ENCODE measurements at regions not wholly inside any gene's neighbourhood (a gene's known extent, or its start where the extent isn't known, plus 50 kb on each side); places are given as distances from the start of the nearest gene placed in this dataset.
A peak's percentile ranks its signal among the peaks of the same experiment; 100 is the strongest.

DNA sequence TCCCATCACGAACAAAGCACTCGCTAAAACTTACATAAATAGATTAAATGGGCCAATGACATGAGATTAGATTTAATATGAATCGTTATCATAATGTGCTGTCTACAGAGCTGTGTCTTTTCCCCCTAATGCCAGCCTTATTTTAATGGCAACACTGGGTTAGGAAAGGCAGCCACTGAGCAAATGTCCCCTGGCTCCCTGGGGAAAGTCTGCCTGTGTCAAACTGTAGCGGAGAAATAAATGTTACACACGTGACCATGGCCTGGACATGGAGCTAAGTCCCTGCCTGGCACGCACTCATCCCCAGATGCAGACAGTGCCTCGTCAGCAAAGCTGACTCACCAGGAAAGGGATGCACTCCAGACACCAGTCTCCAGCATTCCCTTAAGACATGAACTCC, 61.3 kb upstream of the SDK2 start:
- in situ Hi-C loops (cut with MboI), result loop anchor here (10.0 kb wide), 1 partner anchor 271 kb away; no protein-coding TSS in a partner anchor
- no peak for ATAC-seq
- H3K4me3 ChIP-seq, result no peak overlapping the region
- no peaks in the 10 kb centered on the region for H3K36me3 ChIP-seq (ENCODE audit: control insufficient read depth, insufficient read depth, low read length)
- peaks cover 2% of the 10 kb centered on the region for H3K9me1 ChIP-seq (ENCODE audit: control insufficient read depth, insufficient read depth, low read length)
- no peak overlapping the region for H3K4me2 ChIP-seq (ENCODE audit: insufficient read depth, low read length)
- no peaks in the 10 kb centered on the region for H3K79me2 ChIP-seq (ENCODE audit: control insufficient read depth, insufficient read depth, low read length)
- ChIA-PET POLR2A (interaction anchor here (0.6 to 0.7 kb wide), 2 partner anchors 50 to 132 kb away, joined by 3 read pairs; no protein-coding TSS in a partner anchor), CTCF (ENCODE audit: low intra/inter-chr PET ratio) (interaction anchor here (0.6 kb wide), 1 partner anchor 301 kb away, joined by 3 read pairs; no protein-coding TSS in a partner anchor)
- intact Hi-C loops (cut with micrococcal nuclease), result loop anchor here (10.0 kb wide), 1 partner anchor 111 kb away; no protein-coding TSS in a partner anchor
- H2AFZ ChIP-seq (ENCODE audit: low read depth, low read length), result no peak overlapping the region
- H4K20me1 ChIP-seq (replicated peaks; ENCODE audit: control insufficient read depth, insufficient read depth, low read length), result peaks cover 10% of the 10 kb centered on the region; the same call in 1 of the 2 replicates
- peaks cover 2 to 28% of the 10 kb centered on the region in 2 experiments; a peak in 3 of 5 replicates for H3K27me3 ChIP-seq (ENCODE audit: control insufficient read depth in 2 of 2, insufficient read depth in 2 of 2, low read length in 2 of 2)
- no peak for FAIRE-seq
- 0% methylated on average over 7 of the region's 7 CpGs for WGBS (ENCODE audit: insufficient coverage, low coverage, missing lambda C conversion rate)
- no peaks in the 10 kb centered on the region for H3K9me3 ChIP-seq (replicated peaks; ENCODE audit: control insufficient read depth, insufficient read depth, low read depth, low read length)
- DNase-seq (ENCODE audit: extremely low read depth in 1 of 4, low spot score in 3 of 4), result no peak
- no TSS peak for BruUV-seq (replicated peaks)
- H3K27ac ChIP-seq (ENCODE audit: extremely low read depth, low read depth, low read length), result no peak overlapping the region
- TF ChIP-seq C11orf30 (IDR thresholded peaks at IDR 0.05; ENCODE audit: low read depth), result 0 out of 2 replicates have a peak, but pooled peaks have one; percentile 10
- TF ChIP-seq SMARCB1 (IDR thresholded peaks at IDR 0.05; ENCODE audit: insufficient read length, low read depth), result no peak
- H3K4me1 ChIP-seq (replicated peaks in 1 of 2; ENCODE audit: control insufficient read depth in 2 of 2, insufficient read depth in 2 of 2, low read length in 2 of 2), result no peaks in the 10 kb centered on the region
- H3K9ac ChIP-seq (ENCODE audit: insufficient read depth in 1 of 2, low read depth in 2 of 2, low read length in 2 of 2), result no peak overlapping the region

DNA sequence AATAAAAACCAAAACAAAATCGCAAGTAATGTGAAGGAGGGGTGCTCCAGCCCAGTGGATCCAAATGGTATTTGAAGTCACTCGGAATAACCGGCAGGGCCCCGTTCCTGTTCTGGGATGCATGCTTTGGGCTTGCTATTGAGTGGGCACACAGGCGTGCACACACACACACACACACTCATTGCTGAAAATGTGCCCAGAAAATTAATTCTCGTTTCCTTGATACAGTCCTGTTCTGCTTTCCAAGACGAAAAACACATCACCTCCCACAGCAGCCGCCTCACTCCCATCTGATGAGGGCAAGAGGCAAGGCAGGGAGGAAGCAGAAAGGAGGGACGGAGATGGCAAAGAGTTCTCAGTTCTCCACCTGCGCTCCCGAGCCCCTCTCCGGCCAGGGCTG, 62.2 kb upstream of the SDK2 start:
- WGBS (ENCODE audit: insufficient coverage, low coverage, missing lambda C conversion rate), result under 1% methylated on average over 11 of the region's 12 CpGs
- Histone ChIP-seq H3K9ac (ENCODE audit: insufficient read depth in 1 of 2, low read depth in 2 of 2, low read length in 2 of 2) (no peak overlapping the region), H3K9me1 (ENCODE audit: control insufficient read depth, insufficient read depth, low read length) (peaks cover 2% of the 10 kb centered on the region), H4K20me1 (replicated peaks; ENCODE audit: control insufficient read depth, insufficient read depth, low read length) (peaks cover 10% of the 10 kb centered on the region; the same call in 1 of the 2 replicates), H3K4me3 (no peak overlapping the region), H3K4me2 (ENCODE audit: insufficient read depth, low read length) (no peak overlapping the region), H3K27me3 (ENCODE audit: control insufficient read depth in 2 of 2, insufficient read depth in 2 of 2, low read length in 2 of 2) (peaks cover 2 to 33% of the 10 kb centered on the region in 2 experiments; a peak in 3 of 5 replicates), H3K9me3 (replicated peaks; ENCODE audit: control insufficient read depth, insufficient read depth, low read depth, low read length) (no peaks in the 10 kb centered on the region), H3K27ac (ENCODE audit: extremely low read depth, low read depth, low read length) (no peak overlapping the region), H3K79me2 (ENCODE audit: control insufficient read depth, insufficient read depth, low read length) (no peaks in the 10 kb centered on the region), H3K36me3 (ENCODE audit: control insufficient read depth, insufficient read depth, low read length) (no peaks in the 10 kb centered on the region), H2AFZ (ENCODE audit: low read depth, low read length) (no peak overlapping the region), H3K4me1 (replicated peaks in 1 of 2; ENCODE audit: control insufficient read depth in 2 of 2, insufficient read depth in 2 of 2, low read length in 2 of 2) (no peaks in the 10 kb centered on the region)
- FAIRE-seq, result no peak
- no TSS peak for BruUV-seq (replicated peaks)
- CTCF ChIA-PET (ENCODE audit: low intra/inter-chr PET ratio), result interaction anchor here (0.6 kb wide), 2 partner anchors 297 to 300 kb away, joined by 3 read pairs; no protein-coding TSS in a partner anchor
- TF ChIP-seq PTRF (tag; IDR thresholded peaks at IDR 0.05) (no peak), CREBBP (IDR thresholded peaks at IDR 0.05; ENCODE audit: low read depth, low read length) (no peak), ZNF143 (CRISPR knock-in tag; IDR thresholded peaks at IDR 0.05) (no peak), GABPB1 (CRISPR knock-in tag; IDR thresholded peaks at IDR 0.05) (no peak), ZNF253 (CRISPR knock-in tag; conservative IDR thresholded peaks at IDR 0.05) (no peak), RFX5 (IDR thresholded peaks at IDR 0.05; ENCODE audit: low read depth, low read length) (no peak), ZNF584 (CRISPR knock-in tag; IDR thresholded peaks at IDR 0.05; ENCODE audit: low read depth) (no peak), GTF2A2 (tag; IDR thresholded peaks at IDR 0.05) (no peak), TAL1 (IDR thresholded peaks at IDR 0.05) (no peak)
- TF ChIP-seq, protein P1, sequence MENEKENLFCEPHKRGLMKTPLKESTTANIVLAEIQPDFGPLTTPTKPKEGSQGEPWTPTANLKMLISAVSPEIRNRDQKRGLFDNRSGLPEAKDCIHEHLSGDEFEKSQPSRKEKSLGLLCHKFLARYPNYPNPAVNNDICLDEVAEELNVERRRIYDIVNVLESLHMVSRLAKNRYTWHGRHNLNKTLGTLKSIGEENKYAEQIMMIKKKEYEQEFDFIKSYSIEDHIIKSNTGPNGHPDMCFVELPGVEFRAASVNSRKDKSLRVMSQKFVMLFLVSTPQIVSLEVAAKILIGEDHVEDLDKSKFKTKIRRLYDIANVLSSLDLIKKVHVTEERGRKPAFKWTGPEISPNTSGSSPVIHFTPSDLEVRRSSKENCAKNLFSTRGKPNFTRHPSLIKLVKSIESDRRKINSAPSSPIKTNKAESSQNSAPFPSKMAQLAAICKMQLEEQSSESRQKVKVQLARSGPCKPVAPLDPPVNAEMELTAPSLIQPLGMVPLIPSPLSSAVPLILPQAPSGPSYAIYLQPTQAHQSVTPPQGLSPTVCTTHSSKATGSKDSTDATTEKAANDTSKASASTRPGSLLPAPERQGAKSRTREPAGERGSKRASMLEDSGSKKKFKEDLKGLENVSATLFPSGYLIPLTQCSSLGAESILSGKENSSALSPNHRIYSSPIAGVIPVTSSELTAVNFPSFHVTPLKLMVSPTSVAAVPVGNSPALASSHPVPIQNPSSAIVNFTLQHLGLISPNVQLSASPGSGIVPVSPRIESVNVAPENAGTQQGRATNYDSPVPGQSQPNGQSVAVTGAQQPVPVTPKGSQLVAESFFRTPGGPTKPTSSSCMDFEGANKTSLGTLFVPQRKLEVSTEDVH (IDR thresholded peaks at IDR 0.05; ENCODE audit: low read depth, partially characterized antibody), result no peak
- TF ChIP-seq, protein P2, sequence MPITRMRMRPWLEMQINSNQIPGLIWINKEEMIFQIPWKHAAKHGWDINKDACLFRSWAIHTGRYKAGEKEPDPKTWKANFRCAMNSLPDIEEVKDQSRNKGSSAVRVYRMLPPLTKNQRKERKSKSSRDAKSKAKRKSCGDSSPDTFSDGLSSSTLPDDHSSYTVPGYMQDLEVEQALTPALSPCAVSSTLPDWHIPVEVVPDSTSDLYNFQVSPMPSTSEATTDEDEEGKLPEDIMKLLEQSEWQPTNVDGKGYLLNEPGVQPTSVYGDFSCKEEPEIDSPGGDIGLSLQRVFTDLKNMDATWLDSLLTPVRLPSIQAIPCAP (CRISPR knock-in tag; IDR thresholded peaks at IDR 0.05; ENCODE audit: borderline replicate concordance), result no peak
- POLR2A ChIA-PET, result no interaction called here
- no peak for DNase-seq (ENCODE audit: extremely low read depth in 1 of 4, low spot score in 3 of 4)
- ATAC-seq, result no peak
- intact Hi-C loops (cut with micrococcal nuclease) (loop anchor here (10.0 kb wide), 1 partner anchor 112 kb away; no protein-coding TSS in a partner anchor), in situ Hi-C loops (cut with MboI) (loop anchor here (10.0 kb wide), 1 partner anchor 272 kb away; no protein-coding TSS in a partner anchor)
